WTC11 (cell line): ENCODE measurements at regions not wholly inside any gene's neighbourhood (a gene's known extent, or its start where the extent isn't known, plus 50 kb on each side); places are given as distances from the start of the nearest gene placed in this dataset.

Experiments
- IRF2 ChIP-seq: sonication (generic); formaldehyde crosslinking; IDR thresholded peaks from 2 replicates; pipeline ENCODE4 v1.8.0; 2022; ENCODE audit warnings: low read depth, missing genetic modification reagents, borderline replicate concordance
- TEAD4 ChIP-seq: sonication (generic); formaldehyde crosslinking; IDR thresholded peaks from 2 replicates; pipeline ENCODE4 v1.8.0; 2022; ENCODE audit warnings: mild to moderate bottlenecking, missing genetic modification reagents
- TF ChIP-seq, protein P1 (sequence below): sonication (generic); formaldehyde crosslinking; IDR thresholded peaks from 2 replicates; pipeline ENCODE4 v1.8.0; 2023; ENCODE audit warnings: missing genetic modification reagents

DNA sequence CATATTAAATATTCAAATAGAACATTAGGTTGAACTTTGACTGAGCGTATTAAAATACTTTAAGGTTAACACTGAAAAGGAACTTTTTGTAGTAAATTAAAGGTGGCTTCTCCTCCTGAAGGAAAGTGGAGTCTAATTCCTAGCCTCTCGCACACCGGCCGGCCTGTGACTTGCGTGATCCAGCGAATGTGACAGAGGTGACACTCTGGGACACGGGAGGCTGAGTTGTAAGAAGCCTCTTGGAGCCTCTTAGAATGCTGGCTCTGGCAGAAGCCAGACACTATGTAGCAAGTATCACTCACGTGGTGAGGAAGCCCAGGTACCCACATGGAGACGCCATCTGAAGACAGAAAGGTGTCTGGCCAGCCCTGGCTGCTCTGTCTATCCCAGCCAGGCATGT lies 64.9 kb upstream of the NSMCE3 start:
- TF ChIP-seq, protein P1, sequence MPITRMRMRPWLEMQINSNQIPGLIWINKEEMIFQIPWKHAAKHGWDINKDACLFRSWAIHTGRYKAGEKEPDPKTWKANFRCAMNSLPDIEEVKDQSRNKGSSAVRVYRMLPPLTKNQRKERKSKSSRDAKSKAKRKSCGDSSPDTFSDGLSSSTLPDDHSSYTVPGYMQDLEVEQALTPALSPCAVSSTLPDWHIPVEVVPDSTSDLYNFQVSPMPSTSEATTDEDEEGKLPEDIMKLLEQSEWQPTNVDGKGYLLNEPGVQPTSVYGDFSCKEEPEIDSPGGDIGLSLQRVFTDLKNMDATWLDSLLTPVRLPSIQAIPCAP (CRISPR knock-in tag), result no peak
- TF ChIP-seq TEAD4 (CRISPR knock-in tag) (no peak), IRF2 (no peak)
